K562 (cell line): ENCODE measurements at regions not wholly inside any gene's neighbourhood (a gene's known extent, or its start where the extent isn't known, plus 50 kb on each side); places are given as distances from the start of the nearest gene placed in this dataset.

Source experiments
- ATAC-seq: fragments of 200-7000 bp; cut with Tn5 transposase; 3 replicates; pipeline ENCODE4 v1.9.1; 2020; ENCODE audit warnings: moderate library complexity
- BruUV-seq: library from RNA; stranded (reverse); fragments of 400-500 nt; replicated peaks from 2 replicates; lab custom pipeline; 2021; lab: Mats Ljungman, UMichigan
- CTCF ChIA-PET: fragments of 300-600 bp; formaldehyde crosslinking; extraction: SDS; loops from one replicate; lab custom pipeline; 2021; ENCODE audit warnings: low intra/inter-chr PET ratio; lab: Yijun Ruan, JAX
- POLR2A ChIA-PET: fragments of 300-600, 350-650 bp; sonication (Branson Sonifier 250); formaldehyde crosslinking; extraction: SDS; loops from one replicate; lab custom pipeline; 2021; ENCODE audit warnings: antibody characterized with exemption, inconsistent platforms; lab: Yijun Ruan, JAX
- DNase-seq, 4 experiments: peaks; one replicate each; pipeline versions ENCODE4 v3.0.0 to v3.0.0-alpha.2; 2011 to 2018; ENCODE audit warnings: low spot score in 3 of 4, mixed read lengths in 3 of 4; ENCODE audit errors: extremely low read depth in 1 of 4
- FAIRE-seq: peaks from 2 replicates; lab custom pipeline; 2011; peaks lifted over from hg19 to GRCh38; lab: Jason Lieb, UNC
- H2AFZ ChIP-seq: 2 replicates; pipeline ENCODE4 v1.6.0; 2011; ENCODE audit warnings: low read depth, low read length, control low read depth, inconsistent platforms
- H3K27ac ChIP-seq: fragments of 200-600 bp; 3 replicates; pipeline ENCODE4 v1.8.0; 2011; ENCODE audit warnings: low read depth, mild to moderate bottlenecking, control low read depth, inconsistent platforms, low read length, moderate library complexity, mixed read lengths; ENCODE audit errors: extremely low read depth
- H3K27me3 ChIP-seq, 2 experiments: fragments of 300-600 bp in 1 of 2; 2 replicates in 1 of 2; 3 replicates in 1 of 2; pipeline versions ENCODE4 v1.6.0 to v1.8.0; 2011; ENCODE audit warnings: inconsistent platforms in 2 of 2, low read length in 2 of 2, mild to moderate bottlenecking in 1 of 2, mixed read lengths in 1 of 2, moderate library complexity in 1 of 2; ENCODE audit not compliant: control insufficient read depth in 2 of 2, insufficient read depth in 2 of 2
- H3K36me3 ChIP-seq: fragments of 300-600 bp; 3 replicates; pipeline ENCODE4 v1.8.0; 2011; ENCODE audit warnings: mild to moderate bottlenecking, low read length, inconsistent platforms; ENCODE audit not compliant: control insufficient read depth, insufficient read depth
- H3K4me1 ChIP-seq, 2 experiments: fragments of 200-600 bp in 1 of 2; replicated peaks in 1 of 2; 2 replicates in 1 of 2; 3 replicates in 1 of 2; pipeline versions ENCODE4 v1.5.1 to v1.8.0; 2011; ENCODE audit warnings: inconsistent platforms in 2 of 2, low read length in 2 of 2, mild to moderate bottlenecking in 1 of 2, mixed read lengths in 1 of 2, moderate library complexity in 1 of 2; ENCODE audit not compliant: control insufficient read depth in 2 of 2, insufficient read depth in 2 of 2
- H3K4me2 ChIP-seq: 2 replicates; pipeline ENCODE4 v1.6.1; 2011; ENCODE audit warnings: low read length, control low read depth, inconsistent platforms, mixed read lengths; ENCODE audit not compliant: insufficient read depth
- H3K4me3 ChIP-seq: fragments of 200-600 bp; sonication (generic), shearing (Covaris generic); 2 replicates; pipeline ENCODE4 v1.5.1; 2016; ENCODE audit warnings: control low read depth, inconsistent platforms
- H3K79me2 ChIP-seq: fragments of 200-600 bp; 3 replicates; pipeline ENCODE4 v1.8.0; 2011; ENCODE audit warnings: low read length, inconsistent platforms; ENCODE audit not compliant: control insufficient read depth, insufficient read depth
- H3K9ac ChIP-seq, 2 experiments: 2 replicates each; pipeline versions ENCODE4 v1.6.0 to v1.6.1; 2011; ENCODE audit warnings: low read depth in 2 of 2, low read length in 2 of 2, control low read depth in 1 of 2, inconsistent platforms in 1 of 2, mild to moderate bottlenecking in 1 of 2, mixed read lengths in 1 of 2; ENCODE audit not compliant: insufficient read depth in 1 of 2
- H3K9me1 ChIP-seq: one replicate; pipeline ENCODE4 v1.6.0; 2011; ENCODE audit warnings: inconsistent platforms, mild to moderate bottlenecking, low read length, moderate library complexity; ENCODE audit not compliant: control insufficient read depth, insufficient read depth
- H3K9me3 ChIP-seq: replicated peaks from 2 replicates; pipeline ENCODE4 v1.5.1; 2011; ENCODE audit warnings: low read depth, low read length, inconsistent platforms; ENCODE audit not compliant: control insufficient read depth, insufficient read depth
- H4K20me1 ChIP-seq: replicated peaks from 2 replicates; pipeline ENCODE4 v1.6.1; 2011; ENCODE audit warnings: low read length, inconsistent platforms, mixed read lengths; ENCODE audit not compliant: control insufficient read depth, insufficient read depth
- CC2D1A ChIP-seq: fragments of 450-650 bp; IDR thresholded peaks from 2 replicates; pipeline ENCODE4 v1.6.1; 2017; ENCODE audit warnings: mild to moderate bottlenecking
- FOXA3 ChIP-seq, 2 experiments: fragments of 450-650 bp in 1 of 2; sonication (generic) in 1 of 2; formaldehyde crosslinking; IDR thresholded peaks in 1 of 2; conservative IDR thresholded peaks in 1 of 2; 2 replicates each; pipeline versions ENCODE4 v1.4.0 to v1.8.0; 2020 to 2022; ENCODE audit warnings: mild to moderate bottlenecking in 2 of 2, missing genetic modification reagents in 1 of 2
- FUS ChIP-seq: fragments of 200-400 bp; formaldehyde crosslinking; optimal IDR thresholded peaks from 2 replicates; pipeline ENCODE3; 2017; ENCODE audit warnings: low read depth, low read length
- HOXB6 ChIP-seq: fragments of 250-450 bp; sonication (Bioruptor Pico); IDR thresholded peaks from 2 replicates; pipeline ENCODE4 v1.5.1; 2022; ENCODE audit warnings: mild to moderate bottlenecking, borderline replicate concordance
- MYC ChIP-seq, 2 experiments: fragments of 250-450 bp in 1 of 2; sonication (Bioruptor Pico) in 1 of 2; IDR thresholded peaks; 2 replicates each; pipeline versions ENCODE4 v1.5.1 to v1.6.1; 2012 to 2021; ENCODE audit warnings: low read depth in 2 of 2, borderline replicate concordance in 1 of 2, improper control_type of control experiment in 1 of 2, low read length in 1 of 2, mild to moderate bottlenecking in 1 of 2, moderate library complexity in 1 of 2
- PHB ChIP-seq: fragments of 250-450 bp; sonication (Bioruptor Pico); IDR thresholded peaks from 2 replicates; pipeline ENCODE4 v1.5.0; 2021
- TCFL5 ChIP-seq: fragments of 250-450 bp; sonication (Bioruptor Pico); conservative IDR thresholded peaks from 2 replicates; pipeline ENCODE4 v1.6.1; 2021; ENCODE audit warnings: mild to moderate bottlenecking, moderate library complexity, matching md5 sums
- ZNF175 ChIP-seq: fragments of 200-800 bp; sonication (Bioruptor generic); IDR thresholded peaks from 2 replicates; pipeline ENCODE4 v1.6.1; 2016; ENCODE audit warnings: low read depth, mild to moderate bottlenecking, missing genetic modification characterization, missing compliant biosample characterization
- ZNF324 ChIP-seq: fragments of 250-450 bp; sonication (Bioruptor Pico); IDR thresholded peaks from 2 replicates; pipeline ENCODE4 v1.4.0; 2020; ENCODE audit warnings: mild to moderate bottlenecking
- ZNF57 ChIP-seq: fragments of 450-650 bp; formaldehyde crosslinking; IDR thresholded peaks from 2 replicates; pipeline ENCODE4 v1.4.0; 2020; ENCODE audit warnings: mild to moderate bottlenecking, moderate library complexity
- ZNF778 ChIP-seq: fragments of 450-650 bp; formaldehyde crosslinking; IDR thresholded peaks from 2 replicates; pipeline ENCODE4 v1.4.0; 2020; ENCODE audit warnings: mild to moderate bottlenecking, moderate library complexity
- WGBS: fragments of 100-300 bp; shearing (Covaris generic); methylation state at CpG from one replicate; pipeline ENCODE4 v1.1.6; 2016; ENCODE audit warnings: low coverage, mixed read lengths; ENCODE audit not compliant: insufficient coverage; ENCODE audit errors: missing lambda C conversion rate; 5-methylcytosine and 5-hydroxymethylcytosine counted together
- in situ Hi-C: fragments of 300-500 bp; cut with MboI; formaldehyde crosslinking; loops from 4 replicates; pipeline ENCODE4 v1.15.0; 2018; ENCODE audit warnings: inconsistent platforms, mixed read lengths
- intact Hi-C: fragments of 100-400 bp; cut with micrococcal nuclease; formaldehyde crosslinking; loops from 2 replicates; pipeline ENCODE4 v1.14.2; 2022
- TF ChIP-seq, protein P1 (sequence below): sonication (generic); formaldehyde crosslinking; IDR thresholded peaks from 2 replicates; pipeline ENCODE4 v1.8.1; 2022; ENCODE audit warnings: missing genetic modification reagents
- TF ChIP-seq, protein P2 (sequence below): sonication (generic); formaldehyde crosslinking; IDR thresholded peaks from 2 replicates; pipeline ENCODE4 v1.8.0; 2022; ENCODE audit warnings: mild to moderate bottlenecking, missing genetic modification reagents
- TF ChIP-seq, protein P3 (sequence below): fragments of 250-450 bp; sonication (Bioruptor Pico); IDR thresholded peaks from 2 replicates; pipeline ENCODE4 v1.5.0; 2020; ENCODE audit warnings: mild to moderate bottlenecking, borderline replicate concordance
- TF ChIP-seq, protein P4 (sequence below): fragments of 450-650 bp; IDR thresholded peaks from 2 replicates; pipeline ENCODE4 v1.6.1; 2016; ENCODE audit warnings: antibody characterized with exemption

DNA sequence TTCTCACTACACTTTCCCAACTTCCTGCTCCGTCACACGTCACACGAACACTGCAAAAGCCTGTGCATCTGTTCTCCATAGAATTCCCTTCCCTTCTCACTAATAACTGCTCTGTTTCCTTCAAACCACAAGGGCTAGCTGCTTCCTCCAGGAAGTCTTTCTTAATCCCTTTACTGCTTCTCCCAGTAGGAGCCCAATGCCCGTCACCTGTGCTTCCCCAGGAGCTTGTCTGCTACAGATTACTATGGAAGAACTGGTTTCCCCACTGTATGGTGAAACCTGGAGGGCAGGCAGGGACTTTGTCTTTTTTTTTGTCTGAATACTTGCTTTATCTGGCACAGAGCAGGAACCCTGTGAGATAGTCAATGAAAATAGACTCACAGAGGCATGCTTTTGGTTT is 444.7 kb upstream of the MAP3K7 start:
- BruUV-seq, result no TSS peak
- in situ Hi-C loops (no loop called here), intact Hi-C loops (no loop called here)
- no peak overlapping the region for H3K4me2 ChIP-seq
- FAIRE-seq (no peak), ATAC-seq (no peak), DNase-seq (no peak)
- no peak overlapping the region for H2AFZ ChIP-seq
- 0% methylated on average over 4 of the region's 4 CpGs for WGBS
- H3K79me2 ChIP-seq, result no peaks in the 10 kb centered on the region
- no peaks in the 10 kb centered on the region for H3K9me1 ChIP-seq
- no peaks in the 10 kb centered on the region for H3K27me3 ChIP-seq
- no peak overlapping the region for H3K9ac ChIP-seq
- no peaks in the 10 kb centered on the region for H3K4me1 ChIP-seq
- no peaks in the 10 kb centered on the region for H4K20me1 ChIP-seq
- H3K9me3 ChIP-seq, result no peaks in the 10 kb centered on the region
- H3K36me3 ChIP-seq, result no peaks in the 10 kb centered on the region
- no peak overlapping the region for H3K27ac ChIP-seq
- POLR2A ChIA-PET, result no interaction called here
- no peak overlapping the region for H3K4me3 ChIP-seq
- CTCF ChIA-PET, result no interaction called here
- TF ChIP-seq HOXB6 (CRISPR knock-in tag), result no peak
- TF ChIP-seq ZNF778 (CRISPR knock-in tag), result no peak
- no peak for TF ChIP-seq CC2D1A
- TF ChIP-seq, protein P1, sequence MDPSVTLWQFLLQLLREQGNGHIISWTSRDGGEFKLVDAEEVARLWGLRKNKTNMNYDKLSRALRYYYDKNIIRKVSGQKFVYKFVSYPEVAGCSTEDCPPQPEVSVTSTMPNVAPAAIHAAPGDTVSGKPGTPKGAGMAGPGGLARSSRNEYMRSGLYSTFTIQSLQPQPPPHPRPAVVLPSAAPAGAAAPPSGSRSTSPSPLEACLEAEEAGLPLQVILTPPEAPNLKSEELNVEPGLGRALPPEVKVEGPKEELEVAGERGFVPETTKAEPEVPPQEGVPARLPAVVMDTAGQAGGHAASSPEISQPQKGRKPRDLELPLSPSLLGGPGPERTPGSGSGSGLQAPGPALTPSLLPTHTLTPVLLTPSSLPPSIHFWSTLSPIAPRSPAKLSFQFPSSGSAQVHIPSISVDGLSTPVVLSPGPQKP (CRISPR knock-in tag), result no peak
- no peak for TF ChIP-seq PHB (CRISPR knock-in tag)
- TF ChIP-seq, protein P2, sequence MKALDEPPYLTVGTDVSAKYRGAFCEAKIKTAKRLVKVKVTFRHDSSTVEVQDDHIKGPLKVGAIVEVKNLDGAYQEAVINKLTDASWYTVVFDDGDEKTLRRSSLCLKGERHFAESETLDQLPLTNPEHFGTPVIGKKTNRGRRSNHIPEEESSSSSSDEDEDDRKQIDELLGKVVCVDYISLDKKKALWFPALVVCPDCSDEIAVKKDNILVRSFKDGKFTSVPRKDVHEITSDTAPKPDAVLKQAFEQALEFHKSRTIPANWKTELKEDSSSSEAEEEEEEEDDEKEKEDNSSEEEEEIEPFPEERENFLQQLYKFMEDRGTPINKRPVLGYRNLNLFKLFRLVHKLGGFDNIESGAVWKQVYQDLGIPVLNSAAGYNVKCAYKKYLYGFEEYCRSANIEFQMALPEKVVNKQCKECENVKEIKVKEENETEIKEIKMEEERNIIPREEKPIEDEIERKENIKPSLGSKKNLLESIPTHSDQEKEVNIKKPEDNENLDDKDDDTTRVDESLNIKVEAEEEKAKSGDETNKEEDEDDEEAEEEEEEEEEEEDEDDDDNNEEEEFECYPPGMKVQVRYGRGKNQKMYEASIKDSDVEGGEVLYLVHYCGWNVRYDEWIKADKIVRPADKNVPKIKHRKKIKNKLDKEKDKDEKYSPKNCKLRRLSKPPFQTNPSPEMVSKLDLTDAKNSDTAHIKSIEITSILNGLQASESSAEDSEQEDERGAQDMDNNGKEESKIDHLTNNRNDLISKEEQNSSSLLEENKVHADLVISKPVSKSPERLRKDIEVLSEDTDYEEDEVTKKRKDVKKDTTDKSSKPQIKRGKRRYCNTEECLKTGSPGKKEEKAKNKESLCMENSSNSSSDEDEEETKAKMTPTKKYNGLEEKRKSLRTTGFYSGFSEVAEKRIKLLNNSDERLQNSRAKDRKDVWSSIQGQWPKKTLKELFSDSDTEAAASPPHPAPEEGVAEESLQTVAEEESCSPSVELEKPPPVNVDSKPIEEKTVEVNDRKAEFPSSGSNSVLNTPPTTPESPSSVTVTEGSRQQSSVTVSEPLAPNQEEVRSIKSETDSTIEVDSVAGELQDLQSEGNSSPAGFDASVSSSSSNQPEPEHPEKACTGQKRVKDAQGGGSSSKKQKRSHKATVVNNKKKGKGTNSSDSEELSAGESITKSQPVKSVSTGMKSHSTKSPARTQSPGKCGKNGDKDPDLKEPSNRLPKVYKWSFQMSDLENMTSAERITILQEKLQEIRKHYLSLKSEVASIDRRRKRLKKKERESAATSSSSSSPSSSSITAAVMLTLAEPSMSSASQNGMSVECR (CRISPR knock-in tag), result no peak
- TF ChIP-seq ZNF324 (CRISPR knock-in tag), result no peak
- no peak for TF ChIP-seq ZNF175
- TF ChIP-seq FUS, result no peak
- TF ChIP-seq TCFL5 (CRISPR knock-in tag), result no peak
- TF ChIP-seq, protein P3, sequence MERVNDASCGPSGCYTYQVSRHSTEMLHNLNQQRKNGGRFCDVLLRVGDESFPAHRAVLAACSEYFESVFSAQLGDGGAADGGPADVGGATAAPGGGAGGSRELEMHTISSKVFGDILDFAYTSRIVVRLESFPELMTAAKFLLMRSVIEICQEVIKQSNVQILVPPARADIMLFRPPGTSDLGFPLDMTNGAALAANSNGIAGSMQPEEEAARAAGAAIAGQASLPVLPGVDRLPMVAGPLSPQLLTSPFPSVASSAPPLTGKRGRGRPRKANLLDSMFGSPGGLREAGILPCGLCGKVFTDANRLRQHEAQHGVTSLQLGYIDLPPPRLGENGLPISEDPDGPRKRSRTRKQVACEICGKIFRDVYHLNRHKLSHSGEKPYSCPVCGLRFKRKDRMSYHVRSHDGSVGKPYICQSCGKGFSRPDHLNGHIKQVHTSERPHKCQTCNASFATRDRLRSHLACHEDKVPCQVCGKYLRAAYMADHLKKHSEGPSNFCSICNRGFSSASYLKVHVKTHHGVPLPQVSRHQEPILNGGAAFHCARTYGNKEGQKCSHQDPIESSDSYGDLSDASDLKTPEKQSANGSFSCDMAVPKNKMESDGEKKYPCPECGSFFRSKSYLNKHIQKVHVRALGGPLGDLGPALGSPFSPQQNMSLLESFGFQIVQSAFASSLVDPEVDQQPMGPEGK (CRISPR knock-in tag), result no peak
- TF ChIP-seq, protein P4, sequence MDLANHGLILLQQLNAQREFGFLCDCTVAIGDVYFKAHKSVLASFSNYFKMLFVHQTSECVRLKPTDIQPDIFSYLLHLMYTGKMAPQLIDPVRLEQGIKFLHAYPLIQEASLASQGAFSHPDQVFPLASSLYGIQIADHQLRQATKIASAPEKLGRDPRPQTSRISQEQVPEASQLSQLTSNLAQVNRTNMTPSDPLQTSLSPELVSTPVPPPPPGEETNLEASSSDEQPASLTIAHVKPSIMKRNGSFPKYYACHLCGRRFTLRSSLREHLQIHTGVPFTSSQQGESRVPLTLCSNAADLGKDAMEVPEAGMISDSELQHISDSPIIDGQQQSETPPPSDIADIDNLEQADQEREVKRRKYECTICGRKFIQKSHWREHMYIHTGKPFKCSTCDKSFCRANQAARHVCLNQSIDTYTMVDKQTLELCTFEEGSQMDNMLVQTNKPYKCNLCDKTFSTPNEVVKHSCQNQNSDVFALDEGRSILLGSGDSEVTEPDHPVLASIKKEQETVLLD, result no peak
- TF ChIP-seq FOXA3 (CRISPR knock-in tag; conservative IDR thresholded peaks at IDR 0.05 in 1 of 2, IDR thresholded peaks at IDR 0.05 in 1 of 2), result no peak
- TF ChIP-seq MYC (IDR thresholded peaks at IDR 0.05; ENCODE audit: low read depth, low read length), result no peak
- TF ChIP-seq MYC (CRISPR knock-in tag; IDR thresholded peaks at IDR 0.05; ENCODE audit: borderline replicate concordance, low read depth), result no peak
- TF ChIP-seq ZNF57 (CRISPR knock-in tag), result no peak
